HL-60/S4 treated with phorbol 12-myristate 13-acetate at 8.2 ng/mL for 4 days and 3 days (cell line): ENCODE measurements at regions not wholly inside any gene's neighbourhood (a gene's known extent, or its start where the extent isn't known, plus 50 kb on each side); places are given as distances from the start of the nearest gene placed in this dataset.
"Not testable (repeated sequence)": the region's sequence is repeated elsewhere in the genome, so short reads cannot be mapped to it uniquely, and the experiment has no call there.

Experiments
- in situ Hi-C: fragments of 300-500 bp; cut with MboI; formaldehyde crosslinking; loops from 2 replicates; pipeline ENCODE4 v1.15.0; 2022; ENCODE audit warnings: low sequenced_read_pairs

DNA sequence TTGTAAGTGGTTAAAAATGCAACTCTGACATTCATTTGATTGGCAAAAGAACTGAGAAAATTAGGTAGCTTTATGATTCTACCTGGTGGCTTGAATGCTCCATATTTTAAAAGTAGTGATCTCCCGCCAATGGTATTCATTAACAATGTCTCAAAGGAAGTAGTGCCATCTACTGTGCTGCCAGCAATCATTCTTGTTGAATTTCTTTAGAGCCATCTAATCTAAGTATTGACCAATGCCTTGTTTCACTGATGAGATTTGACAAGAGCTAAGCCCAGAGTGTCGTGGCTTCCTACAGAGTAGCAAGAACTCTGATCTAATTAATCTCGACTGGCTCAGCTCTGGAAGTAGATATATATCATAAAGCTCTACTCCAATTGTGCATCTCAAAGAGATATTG lies 696.7 kb downstream of the C6orf118 start:
- in situ Hi-C loops: no loop called here

DNA sequence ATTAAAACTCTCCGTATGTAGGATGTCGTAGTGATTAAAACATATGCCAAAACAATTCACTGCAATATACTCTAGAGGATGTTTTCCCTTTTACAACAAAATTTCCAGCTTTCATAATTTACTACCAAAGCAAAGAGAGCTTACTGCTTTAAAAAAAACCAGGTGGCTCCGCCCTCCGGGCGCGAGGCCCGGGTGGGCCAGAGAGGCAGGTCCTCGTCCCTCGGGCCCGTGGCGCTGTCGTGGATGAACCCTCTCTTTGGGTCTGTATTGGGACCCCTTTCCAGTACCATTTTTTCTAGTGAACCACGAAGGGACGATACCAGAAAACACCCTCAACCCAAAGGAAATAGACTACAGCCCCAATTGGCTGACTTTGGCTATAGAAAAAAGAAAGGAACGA lies 698.5 kb downstream of the C6orf118 start:
- in situ Hi-C loops: not testable (repeated sequence)

DNA sequence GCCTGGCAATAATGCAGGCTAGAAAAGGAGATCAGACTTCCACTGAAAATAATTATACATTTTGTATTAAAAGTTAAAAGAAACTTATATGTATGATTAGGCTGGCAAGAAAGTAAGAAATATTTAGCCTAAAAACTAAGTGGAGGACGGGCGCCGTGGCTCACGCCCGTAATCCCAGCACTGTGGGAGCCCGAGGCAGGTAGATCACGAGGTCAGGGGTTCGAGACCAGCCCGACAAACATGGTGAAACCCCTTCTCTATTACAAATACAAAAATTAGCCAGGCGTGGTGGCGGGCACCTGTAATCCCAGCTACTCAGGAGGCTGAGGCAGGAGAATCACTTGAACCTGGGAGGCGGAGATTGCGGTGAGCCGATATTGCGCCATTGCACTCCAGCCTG lies 707.0 kb downstream of the C6orf118 start:
- in situ Hi-C loops: not testable (repeated sequence)

DNA sequence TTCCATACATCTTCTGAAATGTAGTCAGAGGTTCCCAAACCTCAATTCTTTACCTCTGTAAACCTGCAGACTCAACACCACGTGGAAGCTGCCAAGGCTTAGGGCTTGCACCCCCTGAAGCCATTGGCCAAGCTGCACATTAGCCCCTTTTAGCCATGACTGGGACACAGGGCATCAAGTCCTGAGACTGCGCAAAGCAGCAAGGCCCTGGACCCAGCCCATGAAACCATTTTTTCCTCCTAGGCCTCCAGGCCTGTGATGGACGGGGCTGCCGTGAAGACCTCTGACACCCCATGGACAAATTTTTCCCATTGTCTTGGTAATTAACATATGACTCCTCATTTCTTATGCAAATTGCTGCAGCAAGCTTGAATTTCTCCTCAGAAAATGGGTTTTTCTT lies 727.8 kb downstream of the C6orf118 start:
- in situ Hi-C loops: no loop called here

DNA sequence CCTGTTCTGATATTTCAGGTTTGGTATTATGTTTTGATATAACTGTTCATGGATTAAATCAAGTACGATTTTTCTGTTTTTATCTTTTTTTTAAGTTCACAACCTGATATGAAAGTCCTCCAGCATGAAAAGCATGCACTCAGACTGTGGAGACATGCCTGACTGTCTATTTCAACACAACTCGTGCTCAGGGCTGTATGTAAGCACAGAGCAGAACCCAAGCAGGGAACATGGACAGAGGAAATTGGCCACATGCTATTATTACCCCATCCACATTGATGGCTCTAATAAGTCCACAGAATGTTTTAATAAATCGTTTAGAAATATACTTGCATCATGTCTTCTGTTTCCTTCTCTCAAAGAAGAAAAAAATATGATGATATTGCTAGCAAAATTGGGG lies 730.4 kb downstream of the C6orf118 start:
- in situ Hi-C loops: no loop called here

DNA sequence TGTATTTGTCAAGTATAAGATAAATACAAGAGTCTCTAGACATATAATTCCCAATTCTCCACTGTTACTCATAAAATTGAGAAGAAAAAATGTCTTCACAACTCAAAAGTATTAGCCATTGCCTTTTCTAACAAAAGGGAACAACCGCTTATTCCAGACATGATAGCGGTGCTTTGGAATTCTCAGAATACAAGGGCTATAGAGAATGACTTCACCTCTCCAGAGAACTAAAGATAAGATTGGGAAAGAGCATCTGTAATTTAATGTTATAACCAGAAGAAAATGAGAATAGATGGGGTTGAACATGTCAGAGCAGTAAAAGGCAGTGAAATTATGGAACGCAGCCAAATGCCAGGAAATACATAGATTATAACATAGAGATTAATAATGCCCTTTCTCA lies 730.8 kb downstream of the C6orf118 start:
- in situ Hi-C loops: no loop called here

DNA sequence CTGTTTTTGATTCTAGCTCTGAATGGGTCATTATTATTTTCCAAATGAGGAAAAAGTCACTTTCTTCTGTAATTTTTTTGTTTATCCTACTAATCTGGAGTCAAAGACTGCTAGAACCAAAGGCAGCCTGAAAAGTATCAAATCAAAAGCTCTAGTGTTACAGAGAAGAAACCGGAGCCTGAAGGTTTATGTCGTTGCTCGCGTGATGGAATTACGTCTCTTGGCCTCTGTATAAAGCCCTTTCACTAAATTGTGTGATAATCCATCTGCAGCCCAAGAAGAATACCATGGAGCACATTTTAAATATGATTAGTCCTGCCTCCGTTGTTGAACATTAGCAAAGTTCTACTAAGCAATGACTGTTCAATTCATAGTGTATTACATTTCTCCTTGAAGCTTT lies 738.6 kb downstream of the C6orf118 start:
- in situ Hi-C loops: no loop called here

DNA sequence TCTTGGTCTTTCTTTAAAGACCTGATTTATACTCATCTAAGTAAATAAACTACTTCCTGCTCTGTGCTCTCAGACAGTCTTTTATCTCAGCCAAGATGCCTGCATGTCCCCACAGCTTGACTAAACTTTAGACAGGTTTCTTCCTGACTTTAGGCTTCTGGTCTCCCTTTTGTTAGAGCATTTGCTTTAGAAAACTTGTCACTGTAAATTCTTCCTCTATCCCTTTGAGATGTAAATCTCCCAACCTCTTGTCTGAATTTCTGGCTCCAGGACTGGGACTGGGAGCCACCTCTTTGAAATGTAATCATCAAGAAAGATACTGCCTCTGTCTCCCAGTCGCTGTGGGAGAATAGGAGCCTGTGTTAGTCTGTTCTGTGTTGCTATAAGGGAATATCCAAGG lies 739.9 kb downstream of the C6orf118 start:
- in situ Hi-C loops: no loop called here

DNA sequence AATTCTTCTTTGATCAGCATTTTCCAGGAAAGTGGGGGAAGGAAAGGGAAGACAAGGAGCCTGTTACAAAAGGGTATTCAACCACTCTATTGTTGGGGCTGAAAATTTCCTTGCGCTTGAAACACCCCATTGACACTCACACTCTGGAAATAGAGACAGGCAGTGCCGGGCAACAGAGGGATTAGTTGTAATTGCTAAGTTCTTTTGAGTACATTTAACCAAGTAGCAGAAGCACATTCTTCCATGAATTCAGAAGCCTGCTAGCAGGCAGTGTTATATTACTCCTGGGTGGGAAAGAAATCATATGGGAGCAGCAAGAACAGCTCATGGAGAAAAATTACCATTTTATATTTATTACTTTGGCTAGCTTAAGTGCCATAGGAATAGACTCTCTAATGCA lies 745.5 kb downstream of the C6orf118 start:
- in situ Hi-C loops: no loop called here

DNA sequence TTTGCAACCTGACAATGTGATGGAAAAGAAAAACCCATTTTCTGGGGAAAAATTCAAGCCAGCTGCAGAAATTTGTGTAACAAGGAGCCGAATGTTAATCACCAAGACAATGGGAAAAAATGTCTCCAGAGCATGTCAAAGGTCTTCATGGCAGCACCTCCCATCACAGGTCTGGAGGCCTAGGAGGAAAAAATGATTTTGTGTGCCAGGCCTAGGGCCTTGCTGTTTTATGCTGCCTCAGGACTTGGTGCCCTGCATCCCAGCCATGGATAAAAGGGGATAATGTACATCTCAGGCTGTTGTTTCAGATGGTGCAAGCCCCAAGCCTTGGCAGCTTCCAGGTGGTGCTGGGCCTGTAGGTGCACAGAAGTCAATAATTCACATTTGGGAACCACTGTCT lies 747.7 kb downstream of the C6orf118 start:
- in situ Hi-C loops: no loop called here

DNA sequence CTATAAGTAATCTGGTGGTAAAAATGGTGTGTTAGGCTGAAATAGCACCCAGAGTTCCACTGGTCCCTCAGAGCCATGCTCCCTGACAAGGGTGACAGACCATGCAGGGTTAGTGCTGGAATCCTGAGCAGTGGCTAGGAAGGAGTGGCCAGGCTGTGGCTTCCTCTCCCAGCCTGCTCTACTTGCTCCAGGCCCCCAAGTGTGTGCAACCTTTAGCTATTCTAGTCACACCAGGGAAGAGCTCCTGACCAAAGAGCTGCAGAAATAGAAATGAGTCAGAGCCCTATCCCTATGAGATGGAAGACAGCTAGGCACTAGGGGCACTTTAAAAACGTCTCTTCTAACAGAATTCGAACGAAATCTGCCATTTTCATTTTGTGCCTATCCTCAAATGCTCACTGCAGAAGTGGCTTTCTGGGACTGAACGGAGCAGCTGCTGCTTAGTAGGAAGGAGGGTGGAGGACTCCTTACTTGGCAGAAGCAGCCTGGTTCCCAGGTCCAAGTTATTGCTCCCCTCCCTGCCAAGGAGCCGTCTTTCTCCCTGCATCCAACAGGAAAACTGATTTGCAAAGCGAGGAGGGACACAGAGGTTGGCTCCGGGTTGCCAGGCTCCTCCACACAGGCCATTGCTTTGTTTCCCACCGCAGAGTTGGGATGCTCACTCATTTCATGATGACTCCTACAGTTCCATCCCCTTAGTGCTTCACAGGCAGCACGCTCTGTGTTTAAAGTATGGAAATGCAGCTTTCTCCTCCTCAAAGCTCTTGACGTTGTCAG lies 754.5 kb downstream of the C6orf118 start:
- in situ Hi-C loops: no loop called here

DNA sequence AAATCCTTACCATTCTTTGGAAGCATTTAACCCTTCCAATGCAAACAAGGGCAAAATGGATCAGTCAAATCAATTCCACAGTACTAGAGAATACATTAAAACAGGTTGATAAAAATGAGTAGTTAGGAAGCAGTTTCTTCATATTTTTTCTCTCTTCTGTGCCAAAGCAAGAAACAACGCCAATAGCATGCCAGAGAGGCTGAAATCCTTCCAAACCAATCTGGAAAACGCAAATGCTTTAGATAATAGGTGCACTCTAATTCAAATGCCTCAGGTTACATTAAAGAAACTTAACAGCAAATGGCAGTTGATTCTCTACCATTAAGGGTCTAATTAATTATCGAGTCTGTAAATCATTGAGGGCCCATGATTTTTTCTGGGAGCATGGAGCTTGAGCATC lies 755.2 kb downstream of the C6orf118 start:
- in situ Hi-C loops: no loop called here

DNA sequence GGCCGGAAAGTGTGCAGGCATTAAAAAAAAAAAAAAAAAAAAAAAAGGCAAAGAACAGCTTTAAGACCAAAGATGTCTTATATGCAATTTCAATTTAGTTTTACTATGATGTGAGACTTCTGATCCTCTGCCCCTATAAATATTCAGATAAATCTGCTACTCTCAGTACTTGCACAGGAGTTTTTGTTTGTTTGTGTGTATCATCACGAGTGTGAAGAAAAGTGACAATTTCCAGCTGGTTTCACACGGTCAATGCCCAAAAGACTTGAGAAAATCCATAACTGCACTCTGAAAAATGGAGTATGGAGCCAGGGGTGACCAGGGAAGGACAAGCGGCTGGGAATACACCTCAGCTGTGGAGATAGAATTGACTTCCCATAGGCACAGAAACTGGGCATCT lies 757.7 kb downstream of the C6orf118 start:
- in situ Hi-C loops: no loop called here

DNA sequence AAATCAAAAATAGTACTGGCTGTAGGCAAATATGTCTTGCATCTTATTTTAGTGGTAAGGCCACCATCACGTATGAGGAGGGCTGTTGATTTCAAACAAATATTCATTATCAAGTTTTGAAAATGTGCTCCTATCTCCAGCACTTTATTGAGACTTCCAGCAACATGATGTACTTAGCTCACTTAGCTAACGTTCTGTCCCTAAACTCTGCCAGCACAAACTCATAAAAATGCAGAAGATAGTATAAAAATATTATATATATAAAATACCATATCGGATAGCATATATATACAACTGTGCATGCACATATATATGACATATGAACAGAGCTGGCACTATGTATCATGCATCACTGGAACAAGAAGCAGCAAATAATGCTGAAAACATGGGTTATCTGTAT lies 762.3 kb downstream of the C6orf118 start:
- in situ Hi-C loops: no loop called here

DNA sequence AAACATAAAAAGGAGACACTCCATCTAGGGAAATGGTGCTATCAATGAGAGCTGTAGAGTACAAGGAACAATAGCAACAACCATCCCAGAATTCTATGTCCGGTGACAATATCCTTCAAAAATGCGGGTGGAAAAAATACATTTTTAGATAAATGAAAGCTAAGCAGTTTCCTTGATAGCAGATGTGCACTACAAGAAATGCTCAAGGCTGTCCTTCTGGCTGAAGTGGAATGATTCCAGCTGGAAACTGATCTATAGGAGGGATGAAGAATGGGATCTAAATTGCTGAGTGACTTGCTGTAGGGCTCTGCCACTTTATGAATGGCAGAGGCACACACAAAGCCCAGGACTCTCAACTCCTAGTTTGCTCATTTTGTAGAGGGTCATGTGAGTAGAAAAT lies 763.1 kb downstream of the C6orf118 start:
- in situ Hi-C loops: no loop called here

DNA sequence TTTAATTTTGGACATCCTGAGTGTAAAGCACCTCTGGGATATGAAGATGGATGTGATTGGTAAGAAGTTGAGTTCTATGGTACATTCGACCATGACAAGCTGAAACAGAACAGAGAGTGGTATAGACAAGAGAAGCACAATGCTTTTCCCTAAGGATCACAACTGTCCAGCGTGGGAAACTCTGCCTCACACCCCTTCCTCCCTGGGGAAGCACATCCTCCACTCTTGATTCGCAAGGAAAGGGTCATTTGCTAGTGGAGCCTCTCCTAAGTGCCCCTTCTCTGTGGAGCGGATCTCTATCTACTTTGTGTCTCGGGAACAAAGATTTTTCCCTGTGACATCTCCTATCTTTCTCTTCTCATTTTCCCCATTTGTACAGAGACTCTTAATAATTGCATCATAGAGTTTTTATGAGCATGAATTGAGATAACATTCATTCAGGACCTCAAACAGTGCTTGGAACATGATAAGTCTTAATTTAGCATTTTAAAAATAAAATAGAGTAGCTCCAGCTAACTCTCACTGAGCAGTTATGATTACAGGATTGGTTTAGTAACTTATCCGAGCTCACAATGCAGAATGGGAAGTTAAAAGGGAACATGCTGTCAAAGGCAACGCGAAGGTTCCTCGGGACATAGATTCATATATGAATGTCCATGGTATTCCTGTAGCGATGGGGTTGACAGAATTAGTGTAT lies 775.2 kb downstream of the C6orf118 start:
- in situ Hi-C loops: no loop called here

DNA sequence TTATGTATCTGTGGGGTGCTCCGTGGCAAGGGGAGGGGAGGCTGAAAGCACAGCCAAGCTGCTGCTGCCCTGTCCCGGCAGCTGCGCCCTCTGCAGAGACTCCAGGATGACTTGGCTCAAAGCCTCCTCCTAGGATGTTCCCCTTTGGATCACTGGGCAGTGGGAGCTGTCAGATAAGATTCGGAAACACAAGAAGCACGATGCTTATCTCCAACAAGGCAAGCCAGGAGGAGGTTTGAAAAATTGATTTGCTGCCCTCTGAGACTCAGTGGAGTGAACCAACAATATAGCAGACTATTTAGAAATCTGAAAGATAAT lies 776.4 kb downstream of the C6orf118 start:
- in situ Hi-C loops: no loop called here

DNA sequence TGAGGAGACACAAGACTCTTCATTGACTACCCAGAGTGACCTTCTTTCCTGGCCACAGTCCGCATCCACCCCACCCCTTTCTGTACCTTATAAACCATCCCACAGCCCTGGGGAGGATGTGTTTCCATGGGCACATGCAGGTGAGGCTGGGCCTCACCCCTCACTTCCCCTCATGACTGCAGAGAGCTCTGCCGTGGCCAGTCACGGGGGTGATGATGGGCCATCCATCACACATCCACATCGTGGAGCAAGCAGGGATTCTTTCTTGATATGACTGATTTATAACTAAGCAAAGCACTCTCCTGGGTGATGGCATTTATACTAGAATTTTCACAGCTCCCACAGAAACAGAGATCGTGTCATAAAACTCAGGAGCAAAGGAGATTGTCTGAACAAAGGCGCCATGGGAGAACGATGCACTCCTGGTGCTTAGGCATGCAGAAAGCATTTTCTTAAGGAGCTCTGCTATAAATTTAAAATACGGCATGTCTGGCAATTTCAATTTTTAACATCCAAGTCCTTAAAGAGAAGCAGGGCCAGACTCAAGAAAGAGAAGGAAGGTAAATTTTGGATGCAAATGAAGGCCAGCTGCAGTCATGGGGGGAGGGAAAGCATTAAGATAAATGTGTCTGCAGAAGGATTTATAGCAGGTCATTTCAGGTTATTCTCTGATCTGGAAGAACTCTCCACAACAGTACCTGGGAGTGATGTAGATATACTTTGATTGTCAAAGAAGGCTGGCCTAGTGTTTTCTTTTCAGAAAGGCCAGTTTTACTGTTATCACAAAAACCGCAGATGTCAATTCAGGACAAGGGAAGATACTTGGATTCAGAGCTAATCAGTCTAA lies 777.0 kb downstream of the C6orf118 start:
- in situ Hi-C loops: no loop called here

DNA sequence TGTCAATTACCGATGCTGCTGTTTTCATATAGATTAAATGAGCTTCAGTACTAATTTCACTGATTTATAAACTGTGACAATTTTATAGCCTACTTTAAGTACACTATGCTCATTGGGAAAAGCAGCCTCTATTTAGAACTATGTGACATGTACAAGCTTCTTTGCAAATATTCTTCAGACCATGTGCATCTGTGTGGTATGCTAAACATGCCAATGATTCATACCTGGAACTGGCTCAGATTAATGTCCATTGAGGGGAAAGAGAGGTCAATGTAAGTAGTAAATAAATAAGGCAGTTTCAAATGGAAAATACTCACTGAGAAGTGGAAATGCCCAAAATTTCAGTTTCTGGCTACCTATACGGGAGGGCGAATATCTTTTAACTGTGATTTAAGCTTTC lies 777.7 kb downstream of the C6orf118 start:
- in situ Hi-C loops: no loop called here

DNA sequence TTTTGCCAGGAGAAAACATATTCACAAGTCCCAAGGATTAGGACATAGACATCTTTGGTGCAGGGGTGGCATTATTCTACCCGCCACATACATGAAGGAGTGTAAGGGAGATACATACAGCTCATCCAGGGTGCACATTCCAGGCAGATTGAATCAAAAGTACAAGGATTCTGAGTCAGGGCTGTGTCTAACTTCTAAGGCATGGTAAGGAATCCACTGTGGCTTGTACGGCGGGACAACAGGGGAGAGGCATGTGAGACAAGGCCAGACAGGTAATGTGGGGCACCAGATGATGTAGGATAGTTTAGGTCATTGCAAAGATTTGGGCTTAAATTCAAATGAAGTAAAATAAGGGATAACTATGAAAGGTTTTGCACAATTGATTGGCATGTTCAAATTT lies 780.9 kb downstream of the C6orf118 start:
- in situ Hi-C loops: no loop called here

DNA sequence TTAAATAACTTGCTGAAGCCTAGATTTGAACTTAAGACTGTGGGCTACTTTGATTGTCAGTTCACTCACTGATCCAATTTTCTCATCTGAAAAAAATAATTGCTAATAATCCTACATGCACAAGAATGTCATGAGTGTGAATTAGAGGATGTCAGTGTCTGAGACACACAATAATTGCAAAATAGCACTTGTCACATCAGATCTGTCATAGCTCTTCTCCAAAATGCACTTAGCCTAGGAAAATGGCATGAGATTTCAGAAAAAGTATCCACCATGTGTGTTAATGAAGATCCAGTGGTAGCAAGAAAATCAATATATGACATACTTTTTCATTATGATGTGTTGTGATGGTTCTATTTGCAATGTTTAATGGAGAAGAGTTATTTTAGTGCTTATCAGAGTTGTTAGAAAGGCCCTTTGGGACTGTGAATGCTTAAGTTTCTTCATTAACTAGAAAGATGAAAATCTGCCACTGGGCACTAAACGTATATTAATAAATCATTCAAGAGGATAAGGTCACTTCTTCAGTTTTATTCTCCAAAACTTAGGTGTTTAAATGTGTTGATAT lies 786.2 kb downstream of the C6orf118 start:
- in situ Hi-C loops: no loop called here

DNA sequence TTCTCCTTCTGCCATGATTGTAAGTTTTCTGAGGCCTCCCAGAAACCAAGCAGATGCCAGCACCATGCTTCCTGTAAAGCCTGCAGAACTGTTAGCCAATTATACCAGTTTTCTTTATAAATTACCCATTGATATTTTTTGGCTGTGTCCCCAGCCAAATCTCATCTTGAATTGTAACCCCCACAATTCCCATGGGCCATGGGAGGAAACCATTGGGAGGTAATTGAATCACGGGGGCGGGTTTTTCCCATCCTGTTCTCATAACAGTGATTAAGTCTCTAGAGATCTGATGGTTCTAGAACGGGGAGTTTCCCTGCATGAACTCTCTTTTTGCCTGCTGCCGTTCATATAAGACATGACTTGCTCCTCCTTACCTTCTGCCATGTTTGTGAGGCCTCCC lies 788.5 kb downstream of the C6orf118 start:
- in situ Hi-C loops: no loop called here
